ENCODE measurements at regions not wholly inside any gene's neighbourhood (a gene's known extent, or its start where the extent isn't known, plus 50 kb on each side); places are given as distances from the start of the nearest gene placed in this dataset.

DNA sequence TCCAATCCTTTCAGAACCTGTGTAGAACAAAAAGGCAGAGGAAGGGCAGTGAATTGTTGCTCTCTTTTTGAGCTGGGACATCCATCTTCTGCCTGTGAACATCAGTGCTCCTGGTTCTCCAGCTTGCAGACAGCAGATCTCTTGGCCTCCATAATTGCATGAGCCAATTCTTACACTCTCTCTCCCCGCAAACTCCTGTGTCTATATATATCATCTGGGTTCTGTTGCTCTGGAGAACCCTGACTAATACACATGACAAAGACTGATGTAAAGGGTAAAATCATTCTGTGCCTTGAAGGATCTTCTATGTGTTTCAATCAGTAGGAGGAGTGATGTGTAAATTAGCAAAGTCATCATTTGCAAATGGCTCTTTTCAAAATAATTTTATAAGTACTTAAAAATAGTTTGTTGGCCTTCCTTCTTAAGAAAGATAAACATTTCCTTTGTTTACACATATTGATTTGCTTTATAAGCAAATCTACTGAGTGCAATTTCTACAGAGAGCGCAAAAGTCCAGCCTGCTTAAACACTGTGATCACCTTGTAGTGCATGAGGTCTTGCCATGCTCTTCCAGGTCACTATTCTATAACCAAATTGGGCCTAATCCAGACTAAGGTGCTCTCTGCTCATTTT is 154.9 kb upstream of the ANKRD28 start:
- no peak for DNase-seq (ENCODE audit: low spot score)

DNA sequence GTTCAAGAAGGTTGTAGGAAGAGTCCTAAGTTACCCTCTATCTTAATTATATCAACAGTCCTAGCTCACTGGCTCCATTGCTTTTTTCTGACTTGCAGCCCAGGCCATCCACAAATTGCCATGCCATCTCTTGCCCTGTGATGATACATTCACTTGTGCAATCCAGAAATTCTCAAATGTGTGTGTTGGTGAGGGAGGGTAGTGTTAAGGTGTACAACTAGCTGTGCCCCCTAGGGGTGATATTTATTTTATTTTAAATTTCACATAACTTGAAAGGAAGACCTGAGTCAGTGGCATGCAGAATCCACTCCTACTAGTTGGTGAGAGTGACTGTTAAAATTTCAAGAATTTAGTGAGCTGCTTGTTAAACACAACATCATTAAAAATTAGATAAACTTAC is 156.1 kb upstream of the ANKRD28 start:
- no peak for DNase-seq (ENCODE audit: low spot score)

DNA sequence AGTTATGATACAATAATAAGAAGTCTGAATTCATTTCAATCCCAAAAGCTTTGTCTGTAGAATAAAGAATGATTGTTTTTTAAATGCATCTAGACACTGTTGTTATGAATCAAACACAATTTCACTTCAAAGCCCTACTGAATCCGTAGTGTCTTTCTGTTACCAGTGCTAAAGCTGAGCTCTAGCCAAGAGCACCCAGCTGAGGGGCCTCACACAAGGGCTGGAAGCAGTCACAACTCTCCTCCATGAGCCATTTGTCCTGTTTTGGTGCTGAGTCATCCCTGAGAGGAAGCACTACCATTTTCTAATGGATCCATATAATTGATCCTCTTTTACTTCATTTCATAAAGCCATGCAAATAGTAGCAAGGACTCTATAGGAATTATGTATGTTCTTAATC is 158.2 kb upstream of the ANKRD28 start:
- no peak for DNase-seq (ENCODE audit: low spot score)

DNA sequence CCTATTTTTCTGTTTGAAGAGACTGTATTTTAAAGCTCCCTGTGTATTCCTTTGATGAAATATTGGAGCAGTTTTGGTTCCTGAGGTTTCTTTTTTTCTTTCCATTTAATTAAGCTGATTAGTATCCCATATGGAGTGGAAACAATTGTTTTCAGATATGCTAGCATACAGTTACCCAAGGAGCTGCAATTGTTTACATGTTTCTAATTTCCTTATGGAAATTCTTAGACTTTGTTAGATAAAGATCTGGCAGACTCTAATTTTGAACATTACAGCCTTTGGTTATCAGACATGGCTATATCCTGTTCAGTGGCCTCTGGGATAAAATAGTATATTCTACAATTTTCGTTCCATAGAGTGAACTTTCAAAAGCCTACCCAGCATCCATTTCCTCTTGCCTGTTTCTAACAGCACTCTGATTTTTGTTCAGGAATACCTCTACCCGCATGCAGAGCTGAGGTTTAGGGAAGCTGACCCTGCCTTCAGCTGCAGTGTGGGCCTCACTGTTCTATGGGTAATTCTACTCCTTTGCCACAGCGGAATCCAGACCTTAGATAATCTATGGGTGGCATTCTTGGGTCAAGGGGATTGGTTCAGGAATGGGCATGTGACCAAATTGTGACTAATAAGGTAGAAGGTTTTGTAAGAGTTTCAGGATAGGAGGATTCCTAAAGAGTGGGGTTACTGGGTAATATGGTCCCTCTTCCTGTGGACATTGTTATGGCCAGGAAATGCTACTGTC is 161.1 kb upstream of the ANKRD28 start:
- DNase-seq (ENCODE audit: low spot score) = no peak

DNA sequence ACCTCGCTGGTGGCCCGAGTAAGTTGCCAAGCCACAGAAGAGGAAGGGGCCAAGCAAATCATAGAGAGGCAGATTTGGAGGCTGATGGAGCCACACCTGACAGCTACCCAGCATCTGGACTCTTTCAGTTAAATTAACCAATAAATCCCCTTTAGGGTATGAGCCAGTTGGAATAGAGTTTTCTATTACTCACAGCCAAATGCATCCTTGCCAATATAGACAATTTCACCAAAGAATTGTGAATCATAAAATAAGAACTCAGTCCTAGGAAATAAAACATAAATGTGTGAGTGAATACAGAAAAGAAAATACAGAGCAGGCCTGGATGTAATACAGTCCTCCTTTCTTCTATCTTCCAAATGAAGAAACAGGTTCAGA is 161.6 kb upstream of the ANKRD28 start:
- DNase-seq (ENCODE audit: low spot score) = no peak

DNA sequence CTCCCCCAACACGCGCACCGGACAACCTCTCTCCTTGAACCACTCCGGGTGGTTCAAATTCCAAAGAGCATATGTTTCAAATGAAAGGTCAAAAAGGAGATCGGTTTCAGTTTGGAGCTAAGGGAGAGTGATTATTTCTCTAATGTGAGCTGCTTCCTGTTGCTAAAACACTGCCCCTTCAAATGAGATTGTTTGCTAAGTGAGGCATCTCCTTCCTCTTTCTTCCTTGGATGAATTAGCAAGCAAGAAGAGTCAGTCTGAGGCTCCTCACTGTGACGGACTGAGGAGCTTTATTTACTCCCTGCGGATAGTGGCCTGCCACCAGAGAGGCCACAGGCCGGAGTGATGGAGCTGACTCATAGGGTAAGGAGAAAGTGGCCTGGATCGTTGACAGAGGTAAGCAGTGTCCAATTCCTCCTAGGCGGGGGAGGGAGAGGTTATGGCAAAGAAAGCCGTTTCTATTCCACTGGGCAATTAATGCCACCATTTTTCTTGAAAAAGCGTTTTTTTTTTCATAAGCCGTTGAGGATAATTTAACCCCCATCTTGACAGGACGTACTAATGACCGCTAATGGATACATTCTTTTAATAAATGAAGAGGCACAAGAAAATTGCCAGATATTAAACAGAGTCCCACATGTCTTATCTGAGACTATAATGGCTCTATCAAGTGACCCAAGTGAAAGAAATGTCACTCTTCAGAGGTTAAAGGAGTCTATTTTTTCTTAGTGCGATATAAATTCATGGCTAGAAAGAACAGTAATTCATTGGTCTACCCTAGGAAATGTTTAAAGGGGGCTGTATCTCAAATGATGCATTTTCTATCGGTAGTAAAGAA is 167.0 kb upstream of the ANKRD28 start:
- peak; percentile 32 for DNase-seq (ENCODE audit: low spot score)

DNA sequence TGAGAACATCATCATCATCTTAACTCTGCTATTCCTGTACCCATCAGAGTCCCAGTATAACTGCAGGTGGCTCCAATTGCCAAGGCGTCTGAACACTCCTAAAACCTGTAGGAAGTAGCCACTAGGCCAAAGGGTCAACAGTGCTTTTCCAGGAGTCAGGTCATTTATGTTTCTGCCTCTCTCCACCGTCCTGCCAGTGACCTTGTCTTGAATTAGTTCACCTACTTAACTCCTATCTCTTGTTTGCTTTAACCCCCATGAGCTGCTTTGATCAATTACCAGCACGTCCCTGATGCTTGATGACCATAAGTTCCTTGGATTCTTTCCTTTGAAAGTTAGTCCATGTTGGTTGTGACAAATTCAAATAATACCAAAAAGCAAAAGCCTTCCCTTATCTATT is 169.8 kb upstream of the ANKRD28 start:
- DNase-seq (ENCODE audit: low spot score) = no peak

DNA sequence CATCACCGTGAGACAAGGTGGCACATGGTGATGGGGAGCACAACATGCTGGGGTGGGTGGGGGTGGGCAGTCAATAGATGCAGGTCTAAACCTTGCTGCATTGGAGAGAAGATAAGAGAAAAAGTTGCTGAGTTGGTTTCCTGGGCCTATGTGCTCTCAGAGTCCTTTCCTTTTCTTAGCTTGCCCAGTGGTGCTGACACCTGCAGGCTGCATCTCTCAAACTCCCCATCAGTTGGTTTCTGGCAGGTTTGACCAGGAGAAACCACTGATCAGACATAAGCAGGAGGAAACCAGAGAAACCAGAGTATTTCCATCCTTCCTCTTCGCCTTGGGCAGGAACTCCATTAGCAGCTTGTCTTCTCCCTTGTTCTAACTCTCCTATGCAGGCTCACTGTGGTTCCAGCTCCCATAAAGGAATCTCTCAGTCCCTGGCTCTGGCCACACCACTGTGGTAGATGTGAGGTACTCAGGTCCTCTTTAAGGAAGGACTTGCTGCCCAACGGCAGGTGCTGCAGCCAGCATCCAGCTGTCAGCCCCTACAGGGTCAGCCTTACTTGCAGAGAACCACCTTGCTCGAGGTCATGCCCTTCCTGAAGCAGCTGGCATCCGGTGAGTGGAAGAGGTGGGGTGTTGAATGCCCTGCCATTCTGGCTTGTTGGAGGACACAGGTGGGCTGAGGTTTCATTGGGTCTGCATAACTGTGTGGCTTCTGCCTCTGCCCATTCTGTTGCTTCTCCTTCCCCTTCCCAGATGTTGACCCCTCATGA is 172.3 kb upstream of the ANKRD28 start:
- DNase-seq (ENCODE audit: low spot score) = no peak

DNA sequence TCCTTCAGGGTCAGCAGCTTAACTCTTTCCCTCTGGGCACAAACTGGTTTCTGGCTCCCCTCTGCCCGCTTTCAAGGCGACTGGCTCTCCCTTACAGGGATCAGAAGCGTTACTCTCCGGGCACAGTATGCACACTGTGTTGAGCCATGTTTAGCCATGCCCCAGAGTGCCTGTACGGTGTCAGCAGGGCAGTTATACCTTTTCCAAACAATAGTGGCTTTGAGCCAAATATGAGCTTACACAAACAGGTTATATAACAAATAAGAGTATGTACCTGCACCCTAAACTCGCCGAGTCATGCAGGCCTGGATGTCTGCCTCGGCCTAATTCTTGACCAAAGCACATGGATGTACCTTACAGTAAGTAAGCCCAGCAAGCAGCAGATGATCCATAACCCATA is 175.6 kb upstream of the ANKRD28 start:
- DNase-seq (ENCODE audit: low spot score) = no peak

DNA sequence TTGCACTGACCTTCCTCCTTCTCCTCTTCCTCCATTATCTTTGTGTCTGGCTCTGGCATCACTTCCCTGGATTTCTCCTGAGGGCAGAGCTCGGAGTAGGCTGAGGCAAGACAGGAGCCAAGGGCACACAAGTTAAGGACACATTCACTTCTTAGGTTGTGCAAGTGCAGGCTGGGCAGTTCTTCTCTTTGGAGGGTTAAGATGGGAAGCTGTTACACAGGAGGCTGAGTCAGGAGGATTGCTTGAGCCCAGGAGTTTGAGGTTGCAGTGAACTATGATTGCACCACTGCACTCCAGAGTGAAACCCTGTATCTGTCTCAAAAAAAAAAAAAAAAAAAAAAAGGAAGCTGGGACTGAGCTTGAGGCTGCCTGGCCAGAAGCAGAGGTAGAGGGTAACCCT is 176.2 kb upstream of the ANKRD28 start:
- no peak for DNase-seq (ENCODE audit: low spot score)

DNA sequence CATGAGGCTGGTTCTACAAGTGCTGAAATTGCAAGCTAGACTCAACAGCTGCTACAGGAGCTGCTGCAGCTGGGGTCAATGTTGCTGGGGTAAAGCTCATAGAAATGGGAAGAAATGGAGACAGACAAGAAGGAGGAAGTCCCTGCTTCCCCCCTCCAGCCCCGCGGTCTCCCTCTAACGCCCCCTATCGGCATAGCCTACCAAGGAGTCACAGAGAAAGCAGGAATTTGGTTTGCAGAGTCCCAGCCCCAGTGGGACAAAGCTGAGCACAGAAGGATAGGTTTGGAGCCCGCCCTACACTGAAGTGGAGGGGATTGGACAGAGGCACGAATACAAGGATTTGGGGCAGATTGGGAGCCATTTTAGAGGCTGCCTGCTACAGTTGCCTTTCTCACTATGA is 176.9 kb upstream of the ANKRD28 start:
- DNase-seq (ENCODE audit: low spot score) = no peak

DNA sequence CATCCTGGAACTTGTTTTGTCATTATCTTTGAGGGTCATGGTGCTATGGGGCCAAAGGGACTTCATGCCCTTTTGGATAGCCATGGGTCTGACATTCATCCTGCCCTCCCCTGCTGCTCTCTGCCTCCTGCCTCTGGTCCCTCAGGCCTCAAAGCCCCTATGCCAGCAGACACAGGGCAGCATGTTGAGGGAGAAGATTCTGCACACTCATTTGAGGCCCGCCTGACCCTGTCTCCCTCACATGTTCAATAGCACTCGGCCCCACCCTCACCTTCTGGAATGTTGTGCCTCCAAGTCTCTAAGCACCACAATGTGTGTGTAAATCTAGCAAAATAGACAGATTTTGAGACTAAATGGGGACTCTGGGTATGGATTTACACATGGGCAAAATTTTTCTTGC is 178.7 kb upstream of the ANKRD28 start:
- no peak for DNase-seq (ENCODE audit: low spot score)

DNA sequence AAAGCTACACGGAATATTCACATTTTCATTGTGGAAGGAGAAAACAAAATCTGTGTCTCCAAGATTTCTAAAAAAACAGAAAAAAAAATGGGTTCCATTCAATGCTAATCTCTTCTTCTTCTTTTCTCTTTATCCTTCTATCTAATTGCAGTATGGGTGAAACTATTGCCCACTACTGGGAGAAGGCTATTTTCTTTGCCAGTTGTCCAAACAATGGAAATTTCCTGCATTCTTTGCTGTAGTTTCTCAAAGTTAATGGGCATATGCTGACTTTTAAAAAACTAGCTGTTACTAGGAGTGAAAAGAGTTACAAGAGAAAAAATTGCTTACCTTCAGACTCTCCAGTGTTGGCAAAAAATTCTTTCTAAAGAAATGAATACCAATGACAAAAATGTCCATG is 179.3 kb upstream of the ANKRD28 start:
- DNase-seq (ENCODE audit: low spot score) = no peak

DNA sequence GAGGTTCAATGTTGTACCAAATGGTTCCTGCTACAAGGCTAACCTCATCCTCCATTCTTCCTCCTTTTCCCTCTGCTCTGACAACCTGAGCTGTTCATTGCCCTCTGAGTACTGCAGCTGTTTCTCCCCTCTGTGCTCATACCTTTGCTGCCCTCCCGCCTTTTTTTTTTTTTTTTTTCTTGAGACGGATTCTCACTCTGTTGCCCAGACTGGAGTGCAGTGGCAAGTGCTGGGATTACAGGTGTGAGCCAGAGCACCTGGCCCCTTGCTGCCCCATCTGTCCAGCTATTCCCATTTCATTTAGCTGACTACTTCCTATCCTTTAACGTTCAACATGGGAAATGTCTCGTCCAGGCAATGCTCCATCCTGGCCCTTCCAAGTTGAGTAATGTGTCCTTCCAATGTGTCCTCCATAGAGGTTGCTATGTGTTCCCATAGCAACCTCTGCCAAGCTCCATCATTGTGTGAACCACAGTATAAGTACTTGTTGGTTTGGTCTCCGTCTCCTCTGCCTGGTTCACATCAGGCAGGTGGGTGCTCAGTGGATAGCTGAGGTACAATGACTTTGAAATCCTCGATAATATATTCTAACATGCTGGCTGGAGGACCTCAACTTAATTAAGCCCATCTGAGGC is 179.9 kb upstream of the ANKRD28 start:
- DNase-seq (ENCODE audit: low spot score) = no peak

DNA sequence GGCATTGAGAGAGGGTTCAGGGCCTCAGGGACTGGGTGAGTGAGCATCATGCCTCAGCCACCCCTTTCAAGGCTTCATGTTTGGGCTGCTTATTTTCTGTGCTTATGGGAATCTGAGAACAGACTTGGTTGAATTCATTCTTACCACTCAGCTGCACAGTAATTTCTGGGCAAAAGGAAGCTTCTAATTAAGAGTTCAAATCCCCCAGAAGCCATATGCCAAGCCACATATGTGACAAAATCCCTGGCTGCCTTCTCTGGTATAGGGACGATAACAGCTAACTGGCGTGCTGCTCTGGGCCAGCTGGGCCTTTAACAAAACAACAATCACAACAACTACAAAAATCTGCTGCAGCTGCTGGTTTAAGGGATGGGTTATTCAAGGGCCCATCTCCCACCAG is 181.0 kb upstream of the ANKRD28 start:
- DNase-seq (ENCODE audit: low spot score) = no peak

DNA sequence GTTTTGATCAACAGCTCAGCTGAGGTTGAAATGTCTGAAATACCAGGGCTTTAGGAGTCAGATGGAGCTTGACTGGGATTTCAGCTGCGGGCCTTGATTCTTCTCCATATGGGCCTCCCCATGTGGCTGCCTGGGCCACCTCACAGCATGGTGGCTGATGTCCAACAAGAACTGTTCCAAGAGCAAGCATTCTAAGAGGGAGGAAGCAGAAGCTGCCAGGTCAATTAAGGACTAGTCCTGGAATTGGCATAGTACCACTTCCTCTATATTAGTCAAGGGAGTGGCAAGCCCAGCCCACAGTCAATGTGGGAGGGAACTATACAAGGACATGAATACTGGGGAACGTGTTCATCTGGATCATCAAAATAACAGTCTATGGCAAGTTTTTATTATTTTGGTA is 181.7 kb upstream of the ANKRD28 start:
- DNase-seq (ENCODE audit: low spot score) = no peak

DNA sequence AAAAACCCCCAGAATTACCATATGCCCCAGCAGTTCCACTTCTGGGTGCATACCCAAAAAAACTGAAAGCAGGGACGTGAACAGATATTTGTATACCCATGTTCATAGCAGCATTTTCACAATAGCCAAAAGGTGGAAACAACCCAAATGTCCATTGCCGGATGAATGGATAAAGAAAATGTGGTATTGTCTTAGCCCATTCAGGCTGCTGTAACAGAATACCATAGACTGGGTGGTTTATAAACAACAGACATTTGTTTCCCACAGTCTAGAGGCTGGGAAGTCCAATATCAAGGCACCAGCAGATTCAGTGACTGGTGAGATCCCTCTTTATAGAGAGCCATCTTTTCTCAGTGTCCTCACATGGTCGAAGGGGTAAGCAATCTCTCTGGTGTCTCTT is 182.1 kb upstream of the ANKRD28 start:
- no peak for DNase-seq (ENCODE audit: low spot score)

DNA sequence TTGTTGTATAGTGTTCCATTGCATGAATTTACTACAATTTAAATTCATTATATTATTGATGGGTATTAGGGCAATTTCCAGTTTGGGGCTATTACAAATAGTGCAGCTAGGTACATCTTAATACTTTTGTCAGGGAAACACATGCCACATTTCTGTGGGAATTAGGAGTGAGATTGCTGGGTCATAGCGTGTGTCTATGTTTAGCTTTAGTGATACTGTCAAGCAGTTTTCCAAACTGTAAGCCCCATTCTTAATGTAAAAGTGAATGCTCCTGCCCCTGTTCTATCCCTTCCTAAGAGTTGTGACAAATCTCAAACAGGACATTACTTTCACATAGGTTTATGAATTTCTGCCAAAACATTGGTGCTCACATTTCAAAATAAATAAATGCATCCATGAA is 184.5 kb upstream of the ANKRD28 start:
- no peak for DNase-seq (ENCODE audit: low spot score)

DNA sequence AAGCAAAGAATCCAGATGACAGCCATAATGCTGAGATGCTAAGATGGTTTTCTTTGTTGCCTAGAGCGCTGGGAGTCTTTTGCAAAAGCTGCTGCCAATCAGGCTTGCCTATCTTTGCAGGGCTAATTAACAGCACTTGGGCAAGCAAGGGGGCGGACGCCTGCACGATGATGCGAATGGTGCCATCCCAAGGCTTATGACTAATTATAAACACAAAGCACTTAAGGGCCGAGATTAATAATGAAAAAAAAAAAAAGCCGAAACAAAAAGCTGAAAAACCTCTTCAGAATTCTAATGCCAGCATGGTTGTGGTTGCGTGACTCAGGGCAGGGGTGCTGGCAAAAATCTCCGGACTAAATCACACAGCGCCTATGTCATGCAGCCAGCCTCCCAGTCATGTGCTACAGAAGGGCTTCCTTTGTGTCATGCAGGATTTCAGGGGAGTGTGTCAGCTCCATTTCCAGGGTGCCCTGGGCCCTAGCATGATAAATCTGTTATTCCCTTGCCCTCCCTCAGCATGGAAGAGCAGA is 185.0 kb upstream of the ANKRD28 start:
- peak; percentile 82 for DNase-seq (ENCODE audit: low spot score)

DNA sequence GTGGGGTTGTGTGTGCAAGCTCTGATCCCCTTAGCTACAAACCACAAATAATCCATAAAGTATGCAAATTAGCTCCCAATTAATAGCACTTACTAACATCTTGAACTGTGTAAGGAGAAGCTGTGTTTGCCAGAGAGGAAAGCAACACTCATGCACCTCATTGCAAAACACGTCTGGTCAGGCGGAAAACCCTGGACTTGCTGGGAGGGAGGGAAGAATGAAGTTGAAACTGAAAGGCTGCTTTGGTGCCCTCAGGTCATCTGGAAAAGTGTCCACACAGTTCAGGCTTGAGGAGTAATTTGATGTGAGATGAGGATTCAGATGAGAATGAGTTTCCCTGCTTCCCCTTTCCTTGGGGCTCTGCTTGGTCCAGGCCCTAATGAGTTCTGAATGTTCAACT is 185.5 kb upstream of the ANKRD28 start:
- peak; percentile 21 for DNase-seq (ENCODE audit: low spot score)

DNA sequence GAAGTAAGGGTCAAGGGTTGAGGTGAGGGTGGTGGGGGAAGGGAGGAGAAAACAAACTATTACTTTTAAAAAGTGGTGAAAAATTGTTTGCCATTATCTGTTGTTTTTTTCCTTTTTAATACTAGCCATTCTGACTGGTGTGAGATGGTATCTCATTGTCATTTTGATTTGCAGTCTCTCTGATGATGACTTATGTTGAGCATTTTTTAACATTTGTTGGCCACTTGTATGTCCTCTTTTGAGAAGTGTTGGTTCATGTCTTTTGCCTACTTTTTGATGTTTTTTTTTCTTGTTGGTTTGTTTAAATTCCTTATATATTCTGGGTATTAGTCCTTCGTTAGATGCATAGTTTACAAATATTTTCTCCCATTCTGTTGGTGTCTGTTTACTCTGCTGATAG is 185.9 kb upstream of the ANKRD28 start:
- no peak for DNase-seq (ENCODE audit: low spot score)

DNA sequence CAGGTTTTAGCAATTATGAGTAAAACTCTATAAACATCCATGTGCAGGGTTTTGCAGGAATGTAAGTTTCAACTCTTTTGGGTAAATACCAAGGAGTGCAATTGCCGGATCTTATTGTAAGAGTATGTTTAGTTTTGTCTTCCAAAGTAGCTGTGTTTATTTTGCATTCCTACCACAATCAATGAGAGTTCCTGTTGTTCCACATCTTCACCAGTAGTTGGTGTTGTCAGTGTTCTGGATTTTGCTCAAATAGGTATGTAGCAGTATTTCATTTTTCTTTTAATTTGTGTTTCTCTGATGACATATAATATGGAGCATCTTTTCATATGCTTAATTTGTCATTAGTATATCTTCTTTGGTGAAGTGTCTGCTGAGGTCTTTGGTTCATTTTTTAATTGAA is 185.1 kb upstream of the GALNT15 start:
- DNase-seq (ENCODE audit: low spot score) = no peak

Measured in hepatic stellate cell (primary cell).